Urothelium cell line (cell line): ENCODE measurements at regions not wholly inside any gene's neighbourhood (a gene's known extent, or its start where the extent isn't known, plus 50 kb on each side); places are given as distances from the start of the nearest gene placed in this dataset.

Experiments
- DNase-seq: peaks from one replicate; pipeline ENCODE4 v3.0.0; 2011; ENCODE audit warnings: low spot score, mixed read lengths
- FAIRE-seq: peaks from 2 replicates; lab custom pipeline; 2011; peaks lifted over from hg19 to GRCh38; lab: Jason Lieb, UNC

DNA sequence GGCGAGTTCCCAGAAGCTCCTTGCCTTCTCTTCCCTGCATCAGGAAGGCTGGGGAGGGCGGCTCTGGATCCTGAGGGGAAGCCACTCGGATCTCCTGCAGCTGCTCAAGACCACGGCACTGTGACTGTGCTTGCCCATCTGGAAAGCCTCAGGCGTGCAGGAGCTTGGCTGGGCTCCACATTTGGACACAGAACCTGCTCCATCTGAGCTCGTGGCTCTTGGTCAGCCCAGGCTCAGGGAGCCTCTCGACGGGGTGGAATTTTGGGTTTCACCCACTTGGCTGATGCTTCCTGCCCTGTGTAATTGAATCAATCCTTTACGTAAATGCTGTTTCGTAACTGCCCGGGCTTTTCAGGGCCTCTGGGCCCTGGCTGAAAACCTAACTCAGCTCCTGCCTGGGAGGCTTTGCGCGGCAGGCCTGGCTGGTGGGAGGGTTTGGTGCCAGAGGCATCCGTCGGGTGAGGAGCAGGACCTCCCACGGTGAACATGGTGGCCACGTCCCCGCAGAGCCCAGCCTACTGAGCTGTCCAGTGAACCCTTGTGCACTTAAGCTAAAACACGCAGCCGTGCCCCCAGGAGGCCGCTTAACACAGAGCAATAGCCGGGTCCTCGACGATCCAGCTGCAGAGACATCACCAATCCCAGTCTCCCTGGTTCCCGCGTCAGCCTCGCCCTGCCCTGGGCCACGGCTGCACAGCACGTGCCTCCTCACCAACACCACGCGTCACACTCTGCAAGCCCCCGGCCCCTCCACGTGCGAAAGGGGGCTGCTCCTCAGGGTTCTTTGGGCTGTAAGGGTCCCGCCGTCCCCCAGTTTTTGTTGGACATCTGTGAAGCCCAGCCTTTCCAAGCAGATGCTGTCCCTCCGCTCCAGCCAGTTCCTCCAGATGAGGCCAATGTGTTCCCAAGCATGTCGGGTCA, 241.0 kb downstream of the DLL1 start:
- FAIRE-seq (no peak), DNase-seq (no peak)

- FAIRE-seq, result no peak
- peak; percentile 65 for DNase-seq
Measured at GRCh38 chr6:170048615-170049256, 242.1 kb downstream of the DLL1 start.

DNA sequence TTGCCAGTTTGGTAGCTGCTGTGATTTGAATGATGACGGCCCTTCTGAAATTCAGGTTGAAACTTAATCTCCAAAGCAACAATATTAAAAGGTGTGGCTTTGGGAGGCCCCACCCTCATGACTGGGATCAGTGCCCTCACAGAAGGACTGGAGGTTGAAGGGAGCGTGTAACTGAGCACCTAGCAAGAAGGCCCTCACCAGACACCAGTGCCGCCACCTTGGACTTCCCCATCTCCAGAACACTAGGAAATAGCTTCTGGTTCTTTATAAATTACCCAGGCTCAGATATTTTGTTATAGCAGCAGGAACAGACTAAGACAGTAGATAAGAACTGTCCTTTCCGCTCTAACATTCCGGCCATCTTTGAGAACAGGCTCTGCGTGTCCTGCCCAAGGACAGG, 243.1 kb downstream of the DLL1 start:
- FAIRE-seq (no peak), DNase-seq (no peak)

DNA sequence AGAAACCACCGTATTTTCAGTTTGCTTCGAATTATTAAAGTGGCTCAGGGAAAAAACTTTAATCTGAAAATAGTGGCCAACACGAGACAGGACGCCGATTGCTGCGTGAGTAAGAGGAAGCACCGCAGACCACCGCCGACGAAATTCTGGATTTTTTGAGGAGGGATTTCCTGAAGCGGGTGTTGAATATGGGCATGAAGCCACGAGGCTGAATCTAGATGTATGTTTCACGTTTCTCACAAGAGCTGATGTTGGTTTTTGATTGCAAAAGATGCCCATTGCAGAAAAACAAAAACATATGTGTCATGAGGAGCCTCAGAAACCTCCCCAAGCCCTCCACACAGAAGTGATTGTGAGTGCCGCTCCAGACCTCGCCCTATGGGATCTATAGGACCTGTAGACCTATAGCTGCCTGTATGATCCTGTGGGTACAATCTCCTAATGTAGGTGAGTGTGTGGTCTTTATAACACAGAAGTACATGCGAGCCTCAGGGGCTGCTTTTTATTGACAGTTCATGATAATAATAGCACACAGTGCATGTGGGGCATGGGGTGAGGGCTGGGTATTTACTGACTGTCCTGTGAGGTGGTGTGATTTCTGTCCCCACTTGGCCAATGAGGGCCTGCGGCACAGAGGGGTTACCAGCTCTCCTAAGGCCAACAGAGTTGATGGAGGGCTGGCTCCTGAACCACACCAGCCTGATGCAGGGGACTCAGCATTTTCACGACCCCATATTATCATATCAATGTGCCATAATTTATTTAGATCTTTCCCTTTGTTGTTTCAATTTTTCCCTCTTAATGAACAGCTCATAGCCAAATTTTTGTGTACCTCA, 243.9 kb downstream of the DLL1 start:
- DNase-seq (no peak), FAIRE-seq (no peak)

DNA sequence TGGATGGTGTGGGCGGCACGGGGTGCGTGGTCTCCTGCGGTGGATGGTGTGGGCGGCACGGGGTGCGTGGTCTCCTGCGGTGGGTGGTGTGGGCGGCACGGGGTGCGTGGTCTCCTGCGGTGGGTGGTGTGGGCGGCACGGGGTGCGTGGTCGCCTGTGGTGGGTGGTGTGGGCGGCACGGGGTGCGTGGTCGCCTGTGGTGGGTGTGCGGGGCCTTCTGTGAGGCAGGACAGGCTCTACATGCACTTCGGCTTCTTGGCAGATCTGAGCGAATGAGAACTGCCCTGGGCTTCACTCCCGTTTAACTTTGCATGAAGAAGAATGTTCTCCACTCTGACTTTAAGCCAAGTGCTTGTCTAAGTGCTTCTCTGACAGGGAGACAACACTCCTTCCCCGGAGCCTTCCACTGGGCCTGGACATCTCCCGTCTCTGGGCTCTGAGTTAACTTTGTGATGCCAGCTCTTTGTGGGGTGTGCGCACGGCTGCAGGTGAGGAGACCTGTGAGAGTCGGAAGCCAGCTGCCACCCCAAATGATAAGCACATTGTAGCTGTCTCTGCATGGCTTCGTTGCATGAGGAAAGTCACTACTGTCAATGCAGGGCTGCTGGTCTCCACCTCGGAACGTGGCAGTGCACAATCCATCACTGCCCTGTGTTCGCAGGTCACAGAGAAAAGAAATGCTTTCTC, 244.8 kb downstream of the DLL1 start:
- peak; percentile 98 for FAIRE-seq
- no peak for DNase-seq

GRCh38 chr6:170045563-170045960, 245.3 kb downstream of the DLL1 start:
- no peak for FAIRE-seq
- no peak for DNase-seq

DNA sequence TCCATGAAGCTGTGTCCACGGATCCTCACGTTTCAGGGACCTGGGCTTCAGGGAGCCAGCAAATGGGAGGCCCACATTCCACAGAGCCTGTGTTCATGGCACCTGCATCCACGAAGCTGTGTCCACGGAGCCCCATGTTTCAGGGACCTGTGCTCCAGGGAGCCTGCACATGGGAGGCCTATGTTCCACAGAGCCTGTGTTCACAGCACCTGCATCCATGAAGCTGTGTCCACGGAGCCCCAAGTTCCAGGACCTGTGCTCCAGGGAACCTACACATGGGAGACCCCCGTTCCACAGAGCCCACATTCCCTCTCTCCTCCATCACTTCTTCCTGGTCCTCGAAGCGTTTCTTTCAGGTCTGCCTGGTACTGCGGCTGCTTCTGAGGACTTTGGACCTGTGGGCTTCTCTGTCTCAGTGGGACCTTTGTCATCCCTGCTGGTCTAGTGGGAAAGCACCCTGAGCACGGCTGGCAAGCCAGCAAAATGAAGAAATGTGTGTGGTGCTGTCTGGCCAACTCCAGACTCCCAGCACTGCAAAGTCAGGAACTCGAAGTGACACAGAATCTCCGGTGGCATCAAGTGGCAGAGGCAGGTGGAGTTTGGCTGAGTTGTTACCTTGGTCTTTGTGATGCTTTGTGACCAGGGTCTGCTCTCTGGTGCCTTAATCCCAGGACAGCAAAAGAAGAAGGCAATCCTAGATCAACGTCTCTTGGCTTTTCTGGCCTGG, 245.9 kb downstream of the DLL1 start:
- FAIRE-seq (no peak), DNase-seq (no peak)

DNA sequence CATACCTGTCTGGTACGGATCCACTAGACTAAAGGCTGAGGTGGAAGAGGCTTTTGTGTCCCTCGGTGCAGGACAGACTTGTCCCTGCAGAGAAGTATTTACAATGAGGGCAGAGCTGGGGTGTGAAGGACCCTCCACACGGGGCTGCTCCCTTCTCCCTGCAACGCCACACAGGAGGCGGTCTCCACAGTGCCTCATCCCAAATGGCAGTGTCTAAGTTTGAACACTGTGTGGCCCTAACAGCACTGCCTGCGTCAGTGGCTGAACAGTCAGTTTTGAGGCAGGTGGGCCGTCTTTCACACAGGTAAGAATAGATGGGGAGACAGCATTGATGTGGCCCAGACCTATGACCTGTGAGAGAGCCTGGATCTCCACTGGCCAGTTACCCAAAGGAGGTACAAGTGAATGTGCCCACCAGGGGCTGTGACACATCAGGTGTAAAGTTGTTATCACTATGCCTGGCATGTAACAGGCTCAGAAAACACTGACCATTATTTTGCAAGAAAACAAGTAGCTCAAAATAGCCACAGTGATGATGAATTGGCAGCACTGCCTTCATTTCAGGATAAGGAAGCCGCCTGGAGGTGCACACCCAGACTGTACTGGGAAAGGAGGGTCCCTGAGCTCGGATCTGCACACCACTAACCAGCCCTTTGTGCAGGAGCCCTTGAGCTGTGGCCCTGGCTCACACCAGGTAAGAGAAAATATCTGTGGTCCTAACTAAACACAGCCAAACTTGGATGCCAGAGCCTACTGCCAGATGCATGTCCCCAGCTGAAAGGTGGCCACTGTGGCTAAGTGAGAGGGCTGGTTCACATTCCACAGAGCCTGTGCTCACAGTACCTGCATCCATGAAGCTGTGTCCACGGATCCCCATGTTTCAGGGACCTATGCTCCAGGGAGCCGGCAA, 246.7 kb downstream of the DLL1 start:
- DNase-seq (no peak), FAIRE-seq (no peak)

GRCh38 chr6:170043150-170043819, 247.6 kb downstream of the DLL1 start:
- DNase-seq, result no peak
- FAIRE-seq, result no peak

- DNase-seq, result no peak
- FAIRE-seq, result no peak
Measured at GRCh38 chr6:170042596-170043118, 248.2 kb downstream of the DLL1 start.

- FAIRE-seq, result no peak
- no peak for DNase-seq
Measured at GRCh38 chr6:170042123-170042522, 248.8 kb downstream of the DLL1 start.

DNA sequence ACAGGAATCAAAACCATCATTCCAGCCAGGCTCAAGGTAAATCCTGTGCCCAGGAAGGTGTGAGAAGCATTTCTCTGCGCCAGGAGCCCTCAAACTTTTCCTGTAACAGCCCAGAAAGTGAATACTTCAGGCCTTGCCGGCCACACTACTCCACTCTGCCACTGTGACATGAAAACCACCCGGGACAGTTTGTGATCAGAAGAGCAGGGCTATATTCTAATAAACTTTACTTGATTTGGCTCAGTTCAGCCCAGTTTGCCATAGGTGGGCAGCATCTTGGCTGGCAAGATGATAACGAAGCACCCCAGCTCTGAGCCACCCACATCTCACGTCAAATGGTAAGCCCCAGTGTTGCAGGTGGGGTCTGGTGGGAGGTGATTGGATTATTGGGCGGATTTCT, 249.4 kb downstream of the DLL1 start:
- no peak for FAIRE-seq

GRCh38 chr6:170040906-170041305, 250.0 kb downstream of the DLL1 start:
- FAIRE-seq, result no peak
- DNase-seq, result no peak

More for the DNA sequence above, 249.4 kb downstream of the DLL1 start:
- no peak for DNase-seq

DNA sequence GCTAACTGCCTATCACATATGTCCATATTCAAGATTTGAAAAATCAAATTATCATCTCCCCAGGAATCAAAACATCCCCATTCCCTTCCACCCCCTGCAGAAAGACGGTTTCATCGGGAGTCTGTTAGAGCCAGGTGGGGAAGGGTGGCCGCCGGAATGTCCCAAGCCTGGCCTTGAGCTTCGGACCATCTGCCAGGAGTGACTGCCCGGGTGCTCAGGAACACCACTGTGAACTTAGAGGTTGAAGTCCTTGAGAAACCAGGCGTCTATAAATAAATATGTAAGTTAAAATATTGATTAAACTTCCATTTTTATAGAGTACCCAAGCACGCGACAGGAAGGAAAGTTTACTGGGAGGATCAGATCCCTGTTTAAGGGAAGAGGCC, 250.8 kb downstream of the DLL1 start:
- FAIRE-seq (no peak), DNase-seq (no peak)

DNA sequence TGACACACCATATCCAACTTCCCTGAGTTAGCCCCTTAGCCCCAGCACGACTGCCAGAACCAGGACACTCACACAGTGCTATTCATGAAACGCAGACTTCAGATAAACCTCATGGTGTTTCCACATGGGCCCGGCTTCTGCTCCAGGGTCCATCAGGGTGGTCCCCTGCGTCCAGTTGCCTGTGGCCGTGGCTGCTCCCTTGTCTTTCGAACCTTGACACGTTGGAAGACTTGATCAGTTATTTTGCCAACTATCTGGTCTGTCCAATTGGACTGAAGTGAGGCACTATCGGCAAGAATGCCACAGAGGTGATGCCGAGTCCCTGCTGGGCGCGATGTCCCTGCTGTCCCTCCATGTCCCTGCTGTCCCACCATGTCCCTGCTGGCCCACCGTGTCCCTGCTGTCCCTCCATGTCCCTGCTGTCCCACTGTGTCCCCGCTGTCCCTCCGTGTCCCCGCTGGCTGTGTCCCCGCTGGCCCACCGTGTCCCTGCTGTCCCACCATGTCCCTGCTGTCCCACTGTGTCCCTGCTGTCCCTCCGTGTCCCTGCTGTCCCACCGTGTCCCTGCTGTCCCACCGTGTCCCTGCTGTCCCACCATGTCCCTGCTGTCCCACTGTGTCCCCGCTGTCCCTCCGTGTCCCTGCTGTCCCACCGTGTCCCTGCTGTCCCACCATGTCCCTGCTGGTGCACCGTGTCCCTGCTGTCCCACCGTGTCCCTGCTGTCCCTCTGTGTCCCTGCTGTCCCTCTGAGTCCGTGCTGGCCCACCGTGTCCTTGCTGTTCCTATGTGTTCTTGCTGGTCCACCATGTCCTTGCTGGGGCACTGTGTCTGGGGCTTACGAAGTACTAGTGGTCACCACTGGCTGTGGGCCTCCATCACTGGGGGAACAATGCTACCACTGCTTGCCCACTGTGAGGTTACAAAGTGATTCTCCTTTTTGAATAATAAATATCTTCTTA, 251.4 kb downstream of the DLL1 start:
- no peak for FAIRE-seq
- DNase-seq, result no peak

- DNase-seq (no peak), FAIRE-seq (no peak)
Measured at GRCh38 chr6:170038708-170039107, 252.2 kb downstream of the DLL1 start.

GRCh38 chr6:170038251-170038650, 252.6 kb downstream of the DLL1 start:
- FAIRE-seq, result no peak
- no peak for DNase-seq
